ENCODE measurements at regions not wholly inside any gene's neighbourhood (a gene's known extent, or its start where the extent isn't known, plus 50 kb on each side); places are given as distances from the start of the nearest gene placed in this dataset.
"Not testable (repeated sequence)": the region's sequence is repeated elsewhere in the genome, so short reads cannot be mapped to it uniquely, and the experiment has no call there.

DNA sequence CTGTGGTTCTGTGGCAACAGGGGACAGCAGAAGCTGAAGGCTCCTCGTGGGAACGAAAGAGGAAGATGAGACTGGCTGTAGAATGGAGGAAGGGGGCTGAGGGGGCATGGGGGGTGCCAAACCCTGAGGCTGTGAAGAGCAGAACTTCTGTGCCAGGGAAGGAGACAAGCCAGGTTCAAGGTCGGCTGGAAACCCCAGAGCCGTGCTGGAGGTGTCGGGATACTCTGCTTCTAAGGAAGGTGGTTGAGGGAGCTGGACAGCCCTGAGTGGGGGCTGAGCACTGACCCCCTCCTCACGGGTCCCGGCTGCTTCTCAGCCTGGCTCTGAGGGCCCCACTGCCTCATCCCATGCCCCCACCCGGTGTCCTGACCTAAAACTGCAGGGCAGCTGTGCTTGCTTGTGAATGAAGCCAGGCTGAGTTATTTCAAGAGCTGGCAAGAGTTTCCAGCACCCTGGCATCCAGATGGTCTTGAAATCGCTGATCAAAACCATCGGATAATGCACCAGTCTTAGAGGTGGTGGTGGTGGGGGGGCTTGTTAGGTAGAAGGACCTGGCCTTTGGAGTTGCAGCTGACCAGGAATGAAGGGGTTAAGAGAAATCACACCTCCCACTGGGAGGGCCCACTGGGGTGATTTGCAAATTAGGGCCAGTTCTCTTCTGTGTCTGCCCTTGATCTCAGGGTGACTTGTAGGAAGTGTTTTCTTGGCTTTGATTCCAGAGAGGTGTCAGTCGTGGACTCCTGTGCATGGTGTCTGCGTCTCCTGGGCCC lies 218.9 kb upstream of the C1orf174 start:
- DNase-seq (ENCODE audit: low read depth in 2 of 2) = no peak

DNA sequence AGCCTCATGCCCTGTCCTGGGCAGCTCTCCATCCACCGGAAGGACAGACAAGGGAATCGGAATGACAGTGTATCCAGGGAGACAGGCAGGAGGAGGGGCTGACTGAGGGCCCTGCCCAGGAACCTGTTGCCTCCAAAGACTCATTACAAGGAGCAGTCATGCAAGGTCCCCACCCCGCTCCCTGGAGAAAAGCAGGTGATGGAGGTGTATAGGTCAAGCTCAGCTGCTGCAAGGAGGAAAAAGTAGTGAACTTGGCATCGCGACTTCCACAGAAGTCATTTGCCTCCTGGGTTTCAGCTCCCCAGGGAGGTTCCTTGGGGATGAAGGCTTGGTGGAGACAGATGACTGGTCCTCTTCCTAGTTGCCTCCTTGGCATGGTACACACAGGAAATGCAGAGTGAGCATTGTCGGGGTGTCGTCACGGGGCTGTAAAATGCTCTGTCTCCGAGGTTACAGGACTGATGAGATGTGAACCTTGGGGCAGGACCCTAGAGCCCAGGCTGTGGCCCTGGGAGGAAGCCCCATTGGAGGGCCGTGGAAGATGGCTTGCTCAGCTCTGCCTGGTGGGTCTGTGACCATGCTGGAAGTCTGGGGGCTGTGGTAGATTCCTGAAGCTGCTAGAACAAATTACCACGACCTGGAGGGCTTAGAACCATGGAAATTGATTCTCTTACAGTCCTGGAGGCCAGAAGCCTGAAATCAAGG lies 219.6 kb upstream of the C1orf174 start:
- DNase-seq (ENCODE audit: low read depth in 2 of 2) = no peak

- no peak for DNase-seq (ENCODE audit: low read depth in 2 of 2)
Measured at GRCh38 chr1:4120557-4121292, 220.7 kb upstream of the C1orf174 start.

DNA sequence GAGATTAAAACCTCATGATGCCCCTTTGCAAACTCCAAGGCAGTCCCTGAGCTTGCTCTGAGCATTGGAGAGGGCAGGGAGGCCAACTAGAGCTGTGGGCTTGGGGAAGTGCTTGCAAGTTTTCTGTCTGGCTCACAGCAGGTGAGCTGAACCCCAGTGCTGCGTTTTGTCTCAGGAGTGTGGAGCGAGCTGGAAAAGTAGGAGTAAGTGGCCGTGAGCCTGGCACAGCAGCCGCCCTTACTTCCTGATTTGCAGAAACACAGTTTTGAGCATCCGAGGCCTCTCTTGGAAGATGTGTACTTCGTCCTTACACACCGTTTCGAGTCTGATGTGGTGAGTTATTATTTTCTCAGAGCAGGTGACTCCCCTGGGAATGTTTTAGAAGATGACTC lies 221.2 kb upstream of the C1orf174 start:
- DNase-seq (ENCODE audit: low read depth in 2 of 2) = no peak

GRCh38 chr1:4121834-4122512 lies 221.9 kb upstream of the C1orf174 start:
- DNase-seq (ENCODE audit: low read depth in 2 of 2) = no peak

- no peak for DNase-seq (ENCODE audit: low read depth in 2 of 2)
Measured at GRCh38 chr1:4122513-4123160, 222.6 kb upstream of the C1orf174 start.

GRCh38 chr1:4124631-4125145 lies 224.6 kb upstream of the C1orf174 start:
- no peak for DNase-seq (ENCODE audit: low read depth in 2 of 2)

- DNase-seq (ENCODE audit: low read depth in 2 of 2) = no peak
Measured at GRCh38 chr1:4126251-4126650, 226.2 kb upstream of the C1orf174 start.

GRCh38 chr1:4126731-4127591 lies 226.9 kb upstream of the C1orf174 start:
- no peak for DNase-seq (ENCODE audit: low read depth in 2 of 2)

DNA sequence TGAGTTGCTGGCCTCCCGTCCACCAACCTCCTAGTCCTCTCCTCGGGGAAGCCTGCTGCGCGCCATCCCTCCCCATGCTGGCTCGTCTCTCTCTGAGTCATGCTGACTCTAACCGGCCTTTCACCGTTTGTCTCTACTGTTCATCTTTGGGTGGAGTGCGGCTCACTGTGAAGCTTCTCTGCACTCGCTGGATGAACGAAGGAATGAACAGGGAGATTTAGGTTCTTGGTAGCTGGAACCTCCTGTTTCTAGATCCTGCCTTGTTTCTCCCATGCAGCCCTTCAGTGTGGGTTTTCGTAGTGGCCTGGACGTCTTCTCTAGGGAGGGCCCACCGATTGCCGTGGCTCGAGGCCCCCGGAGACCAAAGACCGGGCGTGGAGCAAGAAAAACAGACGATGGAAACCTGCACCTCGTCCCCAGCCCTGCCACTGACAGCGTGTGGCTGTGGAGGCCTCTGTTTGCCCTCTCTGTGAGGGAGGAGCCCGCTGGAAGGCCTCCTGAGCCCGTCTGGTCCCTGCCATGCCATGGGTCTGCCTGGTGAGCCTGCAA lies 227.6 kb upstream of the C1orf174 start:
- no peak for DNase-seq (ENCODE audit: low read depth in 2 of 2)

GRCh38 chr1:4128616-4129015 lies 228.5 kb upstream of the C1orf174 start:
- DNase-seq (ENCODE audit: low read depth in 2 of 2) = no peak

- no peak for DNase-seq (ENCODE audit: low read depth in 2 of 2)
Measured at GRCh38 chr1:4129693-4130092, 229.6 kb upstream of the C1orf174 start.

DNA sequence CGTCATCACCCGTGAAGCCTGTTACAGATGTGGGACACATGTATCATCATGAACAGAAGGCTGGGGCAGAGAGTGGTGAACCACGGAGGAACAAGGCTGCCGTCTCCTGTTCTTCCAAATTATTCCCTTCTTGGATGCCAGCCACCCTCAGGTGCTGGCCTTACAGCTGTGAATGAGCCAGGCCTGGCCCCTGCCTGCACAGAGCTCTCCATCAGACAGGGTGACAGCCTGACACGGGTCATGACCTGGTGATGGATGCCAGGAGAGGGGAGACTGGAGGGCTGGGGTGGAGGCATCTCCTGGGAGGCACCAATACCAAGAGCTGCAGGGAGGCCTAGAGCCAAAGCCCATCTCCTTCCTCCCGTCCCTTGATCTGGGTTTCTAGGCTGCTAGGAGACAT lies 230.0 kb upstream of the C1orf174 start:
- no peak for DNase-seq (ENCODE audit: low read depth in 2 of 2)

- no peak for DNase-seq (ENCODE audit: low read depth in 2 of 2)
Measured at GRCh38 chr1:4131734-4132133, 231.7 kb upstream of the C1orf174 start.

DNA sequence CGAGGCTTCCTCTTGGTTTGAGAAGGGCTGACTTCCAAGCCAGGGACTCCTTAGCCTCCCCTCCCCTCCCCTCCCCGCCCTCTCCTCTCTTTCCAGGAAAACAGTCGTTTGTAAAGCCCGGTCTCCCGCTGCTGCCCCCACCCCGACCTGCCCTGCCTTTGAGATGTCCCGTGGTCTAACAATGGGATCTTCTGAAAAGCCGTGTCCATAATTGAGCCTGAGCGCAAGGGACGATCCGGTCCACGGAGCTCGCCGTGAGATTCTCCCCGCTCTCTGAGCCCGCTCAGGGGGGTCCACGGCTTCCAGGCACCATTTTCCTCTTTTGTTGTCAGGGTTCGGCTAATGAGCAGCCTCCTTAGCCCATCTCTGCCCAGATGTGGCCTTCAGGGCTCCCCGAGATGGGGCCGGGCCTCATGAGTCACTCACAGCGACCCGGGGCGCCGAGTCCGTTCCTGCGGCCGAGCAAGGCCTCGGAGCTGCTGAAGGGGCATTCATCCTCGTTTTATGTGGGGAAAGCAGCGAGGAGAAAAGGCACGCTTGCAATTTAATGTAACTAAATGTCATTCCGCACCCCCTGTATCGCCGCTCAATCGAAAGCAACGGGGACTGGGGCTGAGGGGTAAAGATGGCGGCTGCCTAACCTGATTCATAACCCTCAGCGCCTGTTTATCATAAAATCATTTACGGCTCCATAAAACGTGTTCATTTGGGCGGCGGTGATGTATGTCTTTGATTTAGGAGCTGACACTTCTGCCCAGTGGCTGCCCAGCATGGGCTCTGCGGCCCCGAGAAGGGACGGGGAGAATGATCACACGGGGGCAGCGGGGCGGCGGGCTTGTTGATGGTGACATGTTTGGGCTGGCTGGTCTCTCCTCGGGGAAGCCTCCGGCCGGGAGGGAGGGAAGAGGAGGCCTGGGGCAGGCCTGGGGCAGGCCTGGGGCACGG lies 232.6 kb upstream of the C1orf174 start:
- no peak for DNase-seq (ENCODE audit: low read depth in 2 of 2)

- DNase-seq (ENCODE audit: low read depth in 2 of 2) = no peak
Measured at GRCh38 chr1:4133297-4133938, 233.3 kb upstream of the C1orf174 start.

- DNase-seq (ENCODE audit: low read depth in 2 of 2) = no peak
Measured at GRCh38 chr1:4133939-4134321, 233.9 kb upstream of the C1orf174 start.

GRCh38 chr1:4135853-4136252 lies 235.8 kb upstream of the C1orf174 start:
- DNase-seq (ENCODE audit: low read depth in 2 of 2) = not testable (repeated sequence)
